H9 (cell line): ENCODE measurements at regions not wholly inside any gene's neighbourhood (a gene's known extent, or its start where the extent isn't known, plus 50 kb on each side); places are given as distances from the start of the nearest gene placed in this dataset.

ENCODE experiments used
- DNase-seq: peaks from one replicate; pipeline ENCODE4 v3.0.0-alpha.2; 2017
- H2AFZ ChIP-seq: one replicate; pipeline ENCODE4 v1.6.1; 2013; ENCODE audit warnings: mild to moderate bottlenecking, low read length, control low read depth, moderate library complexity
- H2AK5ac ChIP-seq: 2 replicates; pipeline ENCODE4 v1.6.1; 2013; ENCODE audit warnings: low read length, control low read depth, mixed read lengths; ENCODE audit not compliant: insufficient read length
- H2BK120ac ChIP-seq: one replicate; pipeline ENCODE4 v1.6.1; 2013; ENCODE audit warnings: low read depth, mild to moderate bottlenecking, low read length, control low read depth, inconsistent platforms; ENCODE audit not compliant: poor library complexity, severe bottlenecking
- H2BK12ac ChIP-seq: 2 replicates; pipeline ENCODE4 v1.6.1; 2013; ENCODE audit warnings: low read length, control low read depth, mixed read lengths, low read depth; ENCODE audit not compliant: insufficient read length
- H2BK15ac ChIP-seq: 2 replicates; pipeline ENCODE4 v1.6.1; 2013; ENCODE audit warnings: low read depth, low read length, control low read depth
- H2BK20ac ChIP-seq: one replicate; pipeline ENCODE4 v1.6.1; 2013; ENCODE audit warnings: low read depth, mild to moderate bottlenecking, low read length, control low read depth, inconsistent platforms; ENCODE audit not compliant: poor library complexity, severe bottlenecking
- H2BK5ac ChIP-seq: 2 replicates; pipeline ENCODE4 v1.6.1; 2013; ENCODE audit warnings: low read length, control low read depth, mixed read lengths; ENCODE audit not compliant: insufficient read length
- H3K14ac ChIP-seq: 2 replicates; pipeline ENCODE4 v1.6.1; 2013; ENCODE audit warnings: low read length, control low read depth; ENCODE audit not compliant: insufficient read depth
- H3K18ac ChIP-seq: 2 replicates; pipeline ENCODE4 v1.6.1; 2013; ENCODE audit warnings: low read depth, mild to moderate bottlenecking, mixed read lengths, low read length, control low read depth; ENCODE audit not compliant: insufficient read length
- H3K23ac ChIP-seq: 2 replicates; pipeline ENCODE4 v1.6.1; 2013; ENCODE audit warnings: low read length, control low read depth, mixed read lengths, low read depth; ENCODE audit not compliant: insufficient read length
- H3K23me2 ChIP-seq: 2 replicates; pipeline ENCODE4 v1.6.1; 2013; ENCODE audit warnings: low read depth, mild to moderate bottlenecking, mixed read lengths, low read length, control low read depth; ENCODE audit not compliant: insufficient read length, poor library complexity, severe bottlenecking
- H3K27ac ChIP-seq: 2 replicates; pipeline ENCODE4 v1.5.1; 2013; ENCODE audit warnings: low read length, control low read depth, mixed read lengths, low read depth; ENCODE audit not compliant: insufficient read length
- H3K27me3 ChIP-seq: 2 replicates; pipeline ENCODE4 v1.6.1; 2013; ENCODE audit warnings: low read length, control low read depth, inconsistent platforms; ENCODE audit not compliant: insufficient read depth
- H3K4ac ChIP-seq: 2 replicates; pipeline ENCODE4 v1.6.1; 2013; ENCODE audit warnings: low read depth, mild to moderate bottlenecking, control low read depth, inconsistent platforms, low read length, moderate library complexity
- H3K4me1 ChIP-seq: 2 replicates; pipeline ENCODE4 v1.6.1; 2013; ENCODE audit warnings: low read length, control low read depth, inconsistent platforms; ENCODE audit not compliant: insufficient read depth
- H3K4me2 ChIP-seq: 2 replicates; pipeline ENCODE4 v1.6.1; 2013; ENCODE audit warnings: low read length, control low read depth, mixed read lengths; ENCODE audit not compliant: insufficient read length, insufficient read depth
- H3K56ac ChIP-seq: 2 replicates; pipeline ENCODE4 v1.6.1; 2013; ENCODE audit warnings: low read depth, mild to moderate bottlenecking, mixed read lengths, low read length, control low read depth; ENCODE audit not compliant: insufficient read length
- H3K79me1 ChIP-seq: 2 replicates; pipeline ENCODE4 v1.6.1; 2013; ENCODE audit warnings: low read depth, mild to moderate bottlenecking, moderate library complexity, low read length, control low read depth, inconsistent platforms; ENCODE audit not compliant: insufficient read depth, poor library complexity, severe bottlenecking
- H3K79me2 ChIP-seq: 2 replicates; pipeline ENCODE4 v1.6.1; 2013; ENCODE audit warnings: low read length, control low read depth, inconsistent platforms; ENCODE audit not compliant: insufficient read depth
- H3K9ac ChIP-seq: 2 replicates; pipeline ENCODE4 v1.6.1; 2013; ENCODE audit warnings: low read length, control low read depth, mixed read lengths; ENCODE audit not compliant: insufficient read length; ENCODE audit errors: extremely low read depth
- H3K9me3 ChIP-seq: one replicate; pipeline ENCODE4 v1.6.1; 2013; ENCODE audit warnings: low read depth, low read length, inconsistent platforms; ENCODE audit not compliant: control insufficient read depth
- H3T11ph ChIP-seq: one replicate; pipeline ENCODE4 v1.6.1; 2013; ENCODE audit warnings: mild to moderate bottlenecking, low read length, control low read depth, inconsistent platforms
- H4K20me1 ChIP-seq: one replicate; pipeline ENCODE4 v1.6.1; 2013; ENCODE audit not compliant: control insufficient read depth, insufficient read length, insufficient read depth
- H4K5ac ChIP-seq: 2 replicates; pipeline ENCODE4 v1.6.1; 2013; ENCODE audit warnings: low read depth, mild to moderate bottlenecking, mixed read lengths, low read length, control low read depth; ENCODE audit not compliant: insufficient read length
- H4K8ac ChIP-seq: replicated peaks from 2 replicates; pipeline ENCODE4 v1.6.1; 2013; ENCODE audit warnings: low read length, control low read depth, mixed read lengths, low read depth; ENCODE audit not compliant: insufficient read length
- H4K91ac ChIP-seq: 2 replicates; pipeline ENCODE4 v1.6.1; 2013; ENCODE audit warnings: low read depth, mild to moderate bottlenecking, moderate library complexity, mixed read lengths, low read length, control low read depth; ENCODE audit not compliant: insufficient read length
- H3K27ac Mint-ChIP-seq, 3 experiments: 2 replicates in 2 of 3; 3 replicates in 1 of 3; pipeline ENCODE4 v1.8.0; 2020 to 2021; ENCODE audit warnings: mixed read lengths in 3 of 3, mild to moderate bottlenecking in 1 of 3, moderate library complexity in 1 of 3
- H3K27me3 Mint-ChIP-seq: 2 replicates; pipeline ENCODE4 v1.8.0; 2021; ENCODE audit warnings: low read depth, mild to moderate bottlenecking, moderate library complexity, mixed read lengths
- H3K36me3 Mint-ChIP-seq, 3 experiments: 2 replicates in 2 of 3; 3 replicates in 1 of 3; pipeline ENCODE4 v1.8.0; 2020 to 2021; ENCODE audit warnings: low read depth in 3 of 3, mixed read lengths in 3 of 3; ENCODE audit not compliant: insufficient read depth in 1 of 3
- H3K4me1 Mint-ChIP-seq, 2 experiments: 2 replicates each; pipeline ENCODE4 v1.8.0; 2020; ENCODE audit warnings: mixed read lengths in 2 of 2
- H3K4me3 Mint-ChIP-seq, 2 experiments: 2 replicates in 1 of 2; 3 replicates in 1 of 2; pipeline ENCODE4 v1.8.0; 2020 to 2021; ENCODE audit warnings: mild to moderate bottlenecking in 2 of 2, mixed read lengths in 2 of 2, moderate library complexity in 1 of 2
- H3K9me3 Mint-ChIP-seq, 2 experiments: 2 replicates in 1 of 2; 3 replicates in 1 of 2; pipeline ENCODE4 v1.8.0; 2020; ENCODE audit warnings: mild to moderate bottlenecking in 2 of 2, mixed read lengths in 2 of 2, moderate library complexity in 1 of 2
- TF ChIP-seq, protein P1 (sequence below): fragments of 200-600 bp; sonication (generic); conservative IDR thresholded peaks from 3 replicates; pipeline ENCODE4 v1.8.0; 2021; ENCODE audit warnings: antibody characterized with exemption, mild to moderate bottlenecking

DNA sequence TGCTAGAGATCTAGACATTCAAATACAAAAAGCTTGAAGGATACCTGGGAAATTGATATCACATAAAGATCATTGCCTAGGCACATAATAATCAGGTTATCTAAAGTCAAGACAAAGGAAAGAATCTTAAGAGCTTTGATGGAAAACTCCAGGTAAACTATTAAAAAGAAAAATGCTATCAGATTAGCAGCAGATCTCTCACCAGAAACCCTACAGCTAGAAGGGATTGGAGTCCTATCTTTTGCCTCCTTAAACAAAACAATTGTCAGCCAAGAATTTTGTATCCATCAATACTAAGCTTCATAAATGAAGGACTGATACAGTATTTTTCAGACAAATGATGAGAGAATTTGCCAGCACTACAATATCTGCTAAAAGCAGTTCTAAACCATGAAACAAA, 682.4 kb upstream of the ATXN8OS start:
- no peak overlapping the region for H3K4ac ChIP-seq

More for the DNA sequence above, 682.4 kb upstream of the ATXN8OS start:
- no peak overlapping the region for H3K18ac ChIP-seq
- no peak overlapping the region for H3K4me2 ChIP-seq
- H3K79me2 ChIP-seq = no peaks in the 10 kb centered on the region
- no peaks in the 10 kb centered on the region for H3K27me3 ChIP-seq
- H3K14ac ChIP-seq = no peak overlapping the region
- DNase-seq = no peak
- no peaks in the 10 kb centered on the region for H3K9me3 ChIP-seq
- no peak overlapping the region for H2BK20ac ChIP-seq
- no peak overlapping the region for H4K5ac ChIP-seq
- no peaks in the 10 kb centered on the region for H3K4me1 ChIP-seq
- no peak overlapping the region for H2BK12ac ChIP-seq
- no peaks in the 10 kb centered on the region for H4K20me1 ChIP-seq
- H2BK120ac ChIP-seq = no peak overlapping the region
- H3K27ac Mint-ChIP-seq = no peak overlapping the region
- no peak overlapping the region for H4K8ac ChIP-seq
- H2AFZ ChIP-seq = no peak overlapping the region
- H3K36me3 Mint-ChIP-seq = peaks cover 7 to 19% (median 16%) of the 10 kb centered on the region in 3 experiments
- H3K23ac ChIP-seq = no peak overlapping the region
- H3K27ac ChIP-seq = no peak overlapping the region
- no peak overlapping the region for H2AK5ac ChIP-seq
- H3K9ac ChIP-seq = no peak overlapping the region
- peaks cover 6 to 9% of the 10 kb centered on the region in 2 experiments; a peak in 3 of 4 replicates for H3K4me1 Mint-ChIP-seq
- H2BK5ac ChIP-seq = no peak overlapping the region
- no peak overlapping the region for H2BK15ac ChIP-seq
- no peak overlapping the region for H4K91ac ChIP-seq
- H3T11ph ChIP-seq = no peak overlapping the region
- H3K9me3 Mint-ChIP-seq = peaks cover 17 to 18% of the 10 kb centered on the region in 2 experiments
- no peaks in the 10 kb centered on the region; the same call in 1 of the 2 replicates for H3K27me3 Mint-ChIP-seq
- H3K4me3 Mint-ChIP-seq = no peak overlapping the region
- no peaks in the 10 kb centered on the region for H3K23me2 ChIP-seq
- TF ChIP-seq, protein P1, sequence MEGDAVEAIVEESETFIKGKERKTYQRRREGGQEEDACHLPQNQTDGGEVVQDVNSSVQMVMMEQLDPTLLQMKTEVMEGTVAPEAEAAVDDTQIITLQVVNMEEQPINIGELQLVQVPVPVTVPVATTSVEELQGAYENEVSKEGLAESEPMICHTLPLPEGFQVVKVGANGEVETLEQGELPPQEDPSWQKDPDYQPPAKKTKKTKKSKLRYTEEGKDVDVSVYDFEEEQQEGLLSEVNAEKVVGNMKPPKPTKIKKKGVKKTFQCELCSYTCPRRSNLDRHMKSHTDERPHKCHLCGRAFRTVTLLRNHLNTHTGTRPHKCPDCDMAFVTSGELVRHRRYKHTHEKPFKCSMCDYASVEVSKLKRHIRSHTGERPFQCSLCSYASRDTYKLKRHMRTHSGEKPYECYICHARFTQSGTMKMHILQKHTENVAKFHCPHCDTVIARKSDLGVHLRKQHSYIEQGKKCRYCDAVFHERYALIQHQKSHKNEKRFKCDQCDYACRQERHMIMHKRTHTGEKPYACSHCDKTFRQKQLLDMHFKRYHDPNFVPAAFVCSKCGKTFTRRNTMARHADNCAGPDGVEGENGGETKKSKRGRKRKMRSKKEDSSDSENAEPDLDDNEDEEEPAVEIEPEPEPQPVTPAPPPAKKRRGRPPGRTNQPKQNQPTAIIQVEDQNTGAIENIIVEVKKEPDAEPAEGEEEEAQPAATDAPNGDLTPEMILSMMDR = no peak
- no peaks in the 10 kb centered on the region for H3K79me1 ChIP-seq
- H3K56ac ChIP-seq = no peak overlapping the region
